SK-N-SH treated with all-trans-retinoic acid at 6 μM for 48 hours (cell line): ENCODE measurements at regions not wholly inside any gene's neighbourhood (a gene's known extent, or its start where the extent isn't known, plus 50 kb on each side); places are given as distances from the start of the nearest gene placed in this dataset.

Source experiments
- ATAC-seq: fragments of 200-7000 bp; cut with Tn5 transposase; 3 replicates; pipeline ENCODE4 v1.9.1; 2020; ENCODE audit warnings: mild to moderate bottlenecking, moderate library complexity
- BACH2 ChIP-seq: fragments of 250-450 bp; sonication (Bioruptor Pico); IDR thresholded peaks from 2 replicates; pipeline ENCODE4 v1.9.0; 2021; ENCODE audit warnings: mild to moderate bottlenecking, borderline replicate concordance
- CREB5 ChIP-seq: fragments of 250-450 bp; sonication (Bioruptor Pico); IDR thresholded peaks from 2 replicates; pipeline ENCODE4 v1.5.1; 2020; ENCODE audit warnings: low read depth, mild to moderate bottlenecking, moderate library complexity
- CSDC2 ChIP-seq: fragments of 250-450 bp; sonication (Bioruptor Pico); IDR thresholded peaks from 2 replicates; pipeline ENCODE4 v1.5.0; 2020; ENCODE audit warnings: mild to moderate bottlenecking, moderate library complexity
- CSRNP3 ChIP-seq: fragments of 250-450 bp; sonication (Bioruptor Pico); IDR thresholded peaks from 2 replicates; pipeline ENCODE4 v1.5.1; 2021; ENCODE audit warnings: mild to moderate bottlenecking, moderate library complexity
- GLIS3 ChIP-seq: fragments of 250-450 bp; sonication (Bioruptor Pico); IDR thresholded peaks from 2 replicates; pipeline ENCODE4 v1.5.0; 2020; ENCODE audit warnings: mild to moderate bottlenecking, moderate library complexity
- ISL1 ChIP-seq: fragments of 250-450 bp; sonication (Bioruptor Pico); IDR thresholded peaks from 2 replicates; pipeline ENCODE4 v2.1.2; 2022; ENCODE audit warnings: mild to moderate bottlenecking, moderate library complexity
- PPARA ChIP-seq: fragments of 250-450 bp; sonication (Bioruptor Pico); IDR thresholded peaks from 2 replicates; pipeline ENCODE4 v1.5.0; 2020; ENCODE audit warnings: mild to moderate bottlenecking, borderline replicate concordance
- RARB ChIP-seq: fragments of 250-450 bp; sonication (Bioruptor Pico); IDR thresholded peaks from 2 replicates; pipeline ENCODE4 v1.8.0; 2021; ENCODE audit warnings: mild to moderate bottlenecking, moderate library complexity
- SNAI2 ChIP-seq: fragments of 250-450 bp; sonication (Bioruptor Pico); IDR thresholded peaks from 2 replicates; pipeline ENCODE4 v1.5.0; 2020; ENCODE audit warnings: mild to moderate bottlenecking, moderate library complexity
- TCF4 ChIP-seq: fragments of 250-450 bp; sonication (Bioruptor Pico); IDR thresholded peaks from 2 replicates; pipeline ENCODE4 v1.8.0; 2021; ENCODE audit warnings: mild to moderate bottlenecking, moderate library complexity, borderline replicate concordance
- TOX ChIP-seq: fragments of 250-450 bp; sonication (Bioruptor Pico); IDR thresholded peaks from 2 replicates; pipeline ENCODE4 v1.8.0; 2021; ENCODE audit warnings: mild to moderate bottlenecking, moderate library complexity, borderline replicate concordance
- ZC3H10 ChIP-seq: fragments of 250-450 bp; sonication (Bioruptor Pico); IDR thresholded peaks from 2 replicates; pipeline ENCODE4 v1.5.1; 2021; ENCODE audit warnings: mild to moderate bottlenecking, moderate library complexity
- ZFP3 ChIP-seq: fragments of 250-450 bp; sonication (Bioruptor Pico); IDR thresholded peaks from 2 replicates; pipeline ENCODE4 v1.5.0; 2020; ENCODE audit warnings: mild to moderate bottlenecking, moderate library complexity
- ZFP30 ChIP-seq: fragments of 450-650 bp; formaldehyde crosslinking; IDR thresholded peaks from 2 replicates; pipeline ENCODE4 v1.5.0; 2022; ENCODE audit warnings: mild to moderate bottlenecking, moderate library complexity
- ZNF565 ChIP-seq: fragments of 450-650 bp; formaldehyde crosslinking; conservative IDR thresholded peaks from 2 replicates; pipeline ENCODE4 v1.5.0; 2020; ENCODE audit warnings: low read depth, mild to moderate bottlenecking, moderate library complexity
- ZNF8 ChIP-seq: fragments of 450-650 bp; formaldehyde crosslinking; IDR thresholded peaks from 2 replicates; pipeline ENCODE4 v1.5.0; 2020; ENCODE audit warnings: mild to moderate bottlenecking, moderate library complexity
- TF ChIP-seq, protein P1 (sequence below): fragments of 250-450 bp; sonication (Bioruptor Pico); IDR thresholded peaks from 2 replicates; pipeline ENCODE4 v1.8.0; 2021; ENCODE audit warnings: low read depth, mild to moderate bottlenecking, moderate library complexity, borderline replicate concordance
- TF ChIP-seq, protein P2 (sequence below): fragments of 250-450 bp; sonication (Bioruptor Pico); IDR thresholded peaks from 2 replicates; pipeline ENCODE4 v1.8.0; 2020; ENCODE audit warnings: mild to moderate bottlenecking, moderate library complexity, borderline replicate concordance
- TF ChIP-seq, protein P3 (sequence below): fragments of 250-450 bp; sonication (Bioruptor Pico); IDR thresholded peaks from 2 replicates; pipeline ENCODE4 v1.5.0; 2020; ENCODE audit warnings: mild to moderate bottlenecking, moderate library complexity

GRCh38 chr4:108532738-108533137, 87.6 kb upstream of the RPL34 start (continued):
- TF ChIP-seq, protein P1, sequence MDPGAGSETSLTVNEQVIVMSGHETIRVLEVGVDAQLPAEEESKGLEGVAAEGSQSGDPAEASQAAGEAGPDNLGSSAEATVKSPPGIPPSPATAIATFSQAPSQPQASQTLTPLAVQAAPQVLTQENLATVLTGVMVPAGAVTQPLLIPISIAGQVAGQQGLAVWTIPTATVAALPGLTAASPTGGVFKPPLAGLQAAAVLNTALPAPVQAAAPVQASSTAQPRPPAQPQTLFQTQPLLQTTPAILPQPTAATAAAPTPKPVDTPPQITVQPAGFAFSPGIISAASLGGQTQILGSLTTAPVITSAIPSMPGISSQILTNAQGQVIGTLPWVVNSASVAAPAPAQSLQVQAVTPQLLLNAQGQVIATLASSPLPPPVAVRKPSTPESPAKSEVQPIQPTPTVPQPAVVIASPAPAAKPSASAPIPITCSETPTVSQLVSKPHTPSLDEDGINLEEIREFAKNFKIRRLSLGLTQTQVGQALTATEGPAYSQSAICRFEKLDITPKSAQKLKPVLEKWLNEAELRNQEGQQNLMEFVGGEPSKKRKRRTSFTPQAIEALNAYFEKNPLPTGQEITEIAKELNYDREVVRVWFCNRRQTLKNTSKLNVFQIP: no peak

DNA sequence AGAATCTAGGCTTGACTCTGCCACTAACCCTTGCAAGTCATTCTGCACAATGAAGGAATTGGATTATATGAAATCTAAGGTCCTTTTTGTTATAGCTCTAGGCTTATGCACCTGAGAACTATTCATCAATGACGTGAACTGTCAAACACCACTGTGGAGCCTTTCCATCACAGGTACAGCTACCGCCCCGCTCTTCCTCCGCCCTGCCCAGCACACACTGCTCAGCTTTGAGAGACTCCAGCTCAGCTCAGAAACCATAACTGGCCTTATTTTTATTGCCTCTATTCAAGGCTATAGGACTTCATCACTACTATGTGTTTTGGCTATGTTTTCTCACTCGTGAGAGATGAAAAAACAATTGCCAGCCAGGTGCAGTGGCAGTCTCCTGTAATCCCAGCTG, 88.2 kb upstream of the RPL34 start:
- ATAC-seq: no peak
- TF ChIP-seq, protein P2, sequence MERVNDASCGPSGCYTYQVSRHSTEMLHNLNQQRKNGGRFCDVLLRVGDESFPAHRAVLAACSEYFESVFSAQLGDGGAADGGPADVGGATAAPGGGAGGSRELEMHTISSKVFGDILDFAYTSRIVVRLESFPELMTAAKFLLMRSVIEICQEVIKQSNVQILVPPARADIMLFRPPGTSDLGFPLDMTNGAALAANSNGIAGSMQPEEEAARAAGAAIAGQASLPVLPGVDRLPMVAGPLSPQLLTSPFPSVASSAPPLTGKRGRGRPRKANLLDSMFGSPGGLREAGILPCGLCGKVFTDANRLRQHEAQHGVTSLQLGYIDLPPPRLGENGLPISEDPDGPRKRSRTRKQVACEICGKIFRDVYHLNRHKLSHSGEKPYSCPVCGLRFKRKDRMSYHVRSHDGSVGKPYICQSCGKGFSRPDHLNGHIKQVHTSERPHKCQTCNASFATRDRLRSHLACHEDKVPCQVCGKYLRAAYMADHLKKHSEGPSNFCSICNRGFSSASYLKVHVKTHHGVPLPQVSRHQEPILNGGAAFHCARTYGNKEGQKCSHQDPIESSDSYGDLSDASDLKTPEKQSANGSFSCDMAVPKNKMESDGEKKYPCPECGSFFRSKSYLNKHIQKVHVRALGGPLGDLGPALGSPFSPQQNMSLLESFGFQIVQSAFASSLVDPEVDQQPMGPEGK (CRISPR knock-in tag): no peak
- no peak for TF ChIP-seq SNAI2
- TF ChIP-seq, protein P3, sequence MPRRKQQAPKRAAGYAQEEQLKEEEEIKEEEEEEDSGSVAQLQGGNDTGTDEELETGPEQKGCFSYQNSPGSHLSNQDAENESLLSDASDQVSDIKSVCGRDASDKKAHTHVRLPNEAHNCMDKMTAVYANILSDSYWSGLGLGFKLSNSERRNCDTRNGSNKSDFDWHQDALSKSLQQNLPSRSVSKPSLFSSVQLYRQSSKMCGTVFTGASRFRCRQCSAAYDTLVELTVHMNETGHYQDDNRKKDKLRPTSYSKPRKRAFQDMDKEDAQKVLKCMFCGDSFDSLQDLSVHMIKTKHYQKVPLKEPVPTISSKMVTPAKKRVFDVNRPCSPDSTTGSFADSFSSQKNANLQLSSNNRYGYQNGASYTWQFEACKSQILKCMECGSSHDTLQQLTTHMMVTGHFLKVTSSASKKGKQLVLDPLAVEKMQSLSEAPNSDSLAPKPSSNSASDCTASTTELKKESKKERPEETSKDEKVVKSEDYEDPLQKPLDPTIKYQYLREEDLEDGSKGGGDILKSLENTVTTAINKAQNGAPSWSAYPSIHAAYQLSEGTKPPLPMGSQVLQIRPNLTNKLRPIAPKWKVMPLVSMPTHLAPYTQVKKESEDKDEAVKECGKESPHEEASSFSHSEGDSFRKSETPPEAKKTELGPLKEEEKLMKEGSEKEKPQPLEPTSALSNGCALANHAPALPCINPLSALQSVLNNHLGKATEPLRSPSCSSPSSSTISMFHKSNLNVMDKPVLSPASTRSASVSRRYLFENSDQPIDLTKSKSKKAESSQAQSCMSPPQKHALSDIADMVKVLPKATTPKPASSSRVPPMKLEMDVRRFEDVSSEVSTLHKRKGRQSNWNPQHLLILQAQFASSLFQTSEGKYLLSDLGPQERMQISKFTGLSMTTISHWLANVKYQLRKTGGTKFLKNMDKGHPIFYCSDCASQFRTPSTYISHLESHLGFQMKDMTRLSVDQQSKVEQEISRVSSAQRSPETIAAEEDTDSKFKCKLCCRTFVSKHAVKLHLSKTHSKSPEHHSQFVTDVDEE (CRISPR knock-in tag): no peak
- TF ChIP-seq, protein P1: no peak
- TF ChIP-seq GLIS3: no peak
- no peak for TF ChIP-seq RARB (CRISPR knock-in tag)
- no peak for TF ChIP-seq ZNF565 (CRISPR knock-in tag)
- no peak for TF ChIP-seq CREB5 (CRISPR knock-in tag)
- TF ChIP-seq CSDC2 (CRISPR knock-in tag): no peak

DNA sequence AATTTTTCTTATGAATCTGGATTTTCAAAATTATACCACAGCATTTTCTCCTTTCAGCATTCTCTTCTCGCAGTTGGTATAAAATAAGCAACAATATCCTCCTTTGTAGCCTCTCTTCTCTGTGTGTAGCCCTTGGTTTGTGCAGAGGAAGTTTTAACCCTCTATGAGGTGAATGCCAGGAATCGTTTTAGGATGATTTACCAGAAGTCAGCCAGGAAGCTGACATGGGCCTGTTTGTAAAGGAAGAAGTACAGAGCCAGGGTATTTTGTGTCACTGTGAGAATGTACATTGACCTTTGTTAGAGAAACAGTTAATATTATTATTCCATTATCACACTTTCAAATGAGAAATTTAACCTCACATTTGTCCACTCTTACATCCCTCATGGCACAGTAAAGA, 88.9 kb upstream of the RPL34 start:
- no peak for ATAC-seq
- TF ChIP-seq RARB (CRISPR knock-in tag) (no peak), CSRNP3 (CRISPR knock-in tag) (no peak), ZFP30 (CRISPR knock-in tag) (no peak), TOX (CRISPR knock-in tag) (no peak), BACH2 (CRISPR knock-in tag) (no peak), ZFP3 (CRISPR knock-in tag) (no peak), ZNF8 (CRISPR knock-in tag) (no peak), TCF4 (CRISPR knock-in tag) (no peak), ZNF565 (CRISPR knock-in tag) (no peak), ZC3H10 (CRISPR knock-in tag) (no peak), PPARA (no peak), ISL1 (CRISPR knock-in tag) (no peak), SNAI2 (no peak)
- TF ChIP-seq, protein P1: no peak
- TF ChIP-seq, protein P3 (CRISPR knock-in tag): no peak
